ENCODE measurements at regions not wholly inside any gene's neighbourhood (a gene's known extent, or its start where the extent isn't known, plus 50 kb on each side); places are given as distances from the start of the nearest gene placed in this dataset.

DNA sequence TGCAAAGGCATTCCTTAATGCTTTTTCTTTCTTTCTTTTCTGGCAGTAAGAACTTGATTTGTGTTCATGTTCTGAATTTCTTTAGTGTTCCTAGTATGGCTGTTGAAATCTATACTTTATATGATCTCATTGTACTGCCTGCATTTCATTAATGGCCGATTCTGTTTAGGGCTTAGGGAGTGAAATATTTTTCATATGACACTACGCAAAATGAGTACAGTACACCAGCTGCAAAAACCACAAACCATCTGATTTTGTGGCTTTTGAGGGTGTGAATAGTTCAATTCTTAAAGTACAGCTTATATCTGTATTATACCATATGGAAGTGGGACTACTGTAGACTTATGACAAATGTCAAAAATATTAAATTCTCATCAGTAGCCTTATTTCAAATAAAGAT is 69.1 kb upstream of the FOXP2 start:
- H3K27ac Mint-ChIP-seq (ENCODE audit: unreplicated experiment) = no peak overlapping the region

DNA sequence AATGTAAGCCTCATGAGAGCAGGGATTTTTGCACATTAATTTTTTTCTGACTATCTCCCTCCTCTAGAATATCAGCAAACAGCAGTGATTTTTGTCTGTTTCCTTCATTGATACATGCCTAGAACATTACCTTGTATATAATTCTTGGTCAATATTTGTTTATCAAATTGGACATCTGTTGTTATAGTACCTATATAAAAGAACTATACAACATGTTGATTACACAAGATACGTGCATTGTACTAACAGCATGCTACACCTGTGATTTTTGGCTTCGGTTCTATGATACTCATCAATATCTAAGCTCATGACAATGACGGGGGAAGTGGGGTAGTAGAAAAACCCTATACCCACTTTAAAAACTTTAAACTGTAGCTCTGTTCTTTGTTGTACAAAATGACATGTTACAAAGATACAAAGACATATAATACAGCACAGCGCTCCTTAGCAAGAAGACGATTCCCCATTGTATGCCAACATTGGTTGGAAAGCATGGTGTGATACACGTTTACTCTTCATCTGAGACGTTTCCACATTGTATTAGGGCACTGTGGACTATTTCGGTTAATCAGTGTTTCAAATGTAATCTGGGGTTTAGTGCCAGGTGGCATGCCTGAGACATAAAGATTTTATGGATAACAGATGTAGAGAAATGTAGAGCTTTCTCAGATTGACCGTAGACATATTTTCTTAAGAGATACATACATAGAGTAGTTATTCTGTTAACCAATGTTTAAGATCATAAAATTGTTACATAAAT is 70.5 kb upstream of the FOXP2 start:
- H3K27me3 Mint-ChIP-seq (ENCODE audit: unreplicated experiment) = no peaks in the 10 kb centered on the region
- intact Hi-C loops (cut with micrococcal nuclease; ENCODE audit: unreplicated experiment) = no loop called here
- H3K27ac Mint-ChIP-seq (ENCODE audit: unreplicated experiment) = no peak overlapping the region
- no peaks in the 10 kb centered on the region for H3K9me3 Mint-ChIP-seq (ENCODE audit: low read depth, unreplicated experiment)
- no peaks in the 10 kb centered on the region for H3K4me1 Mint-ChIP-seq (ENCODE audit: low read depth, unreplicated experiment)
- CTCF ChIA-PET = no interaction called here
- H3K36me3 Mint-ChIP-seq (ENCODE audit: insufficient read depth, unreplicated experiment) = no peaks in the 10 kb centered on the region
- H3K4me3 Mint-ChIP-seq (ENCODE audit: low read depth, unreplicated experiment) = no peak overlapping the region
- DNase-seq = no peak
- TF ChIP-seq CTCF (IDR thresholded peaks at IDR 0.05; ENCODE audit: unreplicated experiment) = no peak
- no TSS peak for BruUV-seq (replicated peaks)

More for the DNA sequence above, 69.1 kb upstream of the FOXP2 start:
- Mint-ChIP-seq H3K27me3 (ENCODE audit: unreplicated experiment) (no peaks in the 10 kb centered on the region), H3K36me3 (ENCODE audit: insufficient read depth, unreplicated experiment) (no peaks in the 10 kb centered on the region), H3K4me1 (ENCODE audit: low read depth, unreplicated experiment) (no peaks in the 10 kb centered on the region), H3K9me3 (ENCODE audit: low read depth, unreplicated experiment) (no peaks in the 10 kb centered on the region), H3K4me3 (ENCODE audit: low read depth, unreplicated experiment) (no peak overlapping the region)
- intact Hi-C loops (cut with micrococcal nuclease; ENCODE audit: unreplicated experiment) = no loop called here
- TF ChIP-seq CTCF (IDR thresholded peaks at IDR 0.05; ENCODE audit: unreplicated experiment) = no peak
- DNase-seq = no peak
- CTCF ChIA-PET = no interaction called here
- BruUV-seq (replicated peaks) = no TSS peak

DNA sequence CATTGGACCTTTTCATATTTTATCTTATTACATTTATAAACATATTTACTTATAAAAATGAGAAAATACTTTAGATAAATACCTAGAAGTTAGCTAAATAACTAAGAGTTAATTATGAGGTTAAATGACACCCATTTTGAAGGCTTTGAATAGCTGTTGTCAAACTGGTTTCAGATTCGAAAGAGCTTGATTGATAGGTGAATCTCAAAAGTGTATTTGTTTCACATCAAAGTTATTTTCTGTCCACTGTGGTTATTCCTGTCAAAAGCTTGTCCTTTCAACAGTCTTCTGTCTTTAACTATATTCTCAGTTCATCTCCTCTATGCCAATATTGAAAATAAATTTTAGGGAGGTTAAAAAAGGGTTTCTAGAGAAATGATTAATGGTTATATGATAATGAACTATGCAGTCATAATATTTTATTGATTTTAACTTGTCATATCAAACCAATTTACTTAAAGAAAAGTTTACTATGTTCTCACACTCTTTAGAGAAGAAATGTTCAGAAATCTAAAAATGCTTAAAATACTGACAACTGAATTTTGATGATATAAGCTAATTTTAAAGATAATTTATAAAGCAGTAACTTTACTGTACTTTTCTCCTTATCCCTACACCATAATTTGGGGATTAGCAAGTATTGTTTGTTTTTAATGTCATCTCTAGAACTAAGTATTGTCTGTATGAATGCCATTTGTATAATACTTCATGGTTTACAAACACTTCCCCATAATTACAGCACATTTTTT is 72.0 kb upstream of the FOXP2 start:
- Mint-ChIP-seq H3K27ac (ENCODE audit: unreplicated experiment) (no peak overlapping the region), H3K27me3 (ENCODE audit: unreplicated experiment) (no peaks in the 10 kb centered on the region), H3K9me3 (ENCODE audit: low read depth, unreplicated experiment) (no peaks in the 10 kb centered on the region), H3K4me1 (ENCODE audit: low read depth, unreplicated experiment) (no peaks in the 10 kb centered on the region), H3K4me3 (ENCODE audit: low read depth, unreplicated experiment) (no peak overlapping the region), H3K36me3 (ENCODE audit: insufficient read depth, unreplicated experiment) (no peaks in the 10 kb centered on the region)
- no peak for TF ChIP-seq CTCF (IDR thresholded peaks at IDR 0.05; ENCODE audit: unreplicated experiment)
- CTCF ChIA-PET = no interaction called here
- BruUV-seq (replicated peaks) = no TSS peak
- DNase-seq = no peak
- intact Hi-C loops (cut with micrococcal nuclease; ENCODE audit: unreplicated experiment) = no loop called here

DNA sequence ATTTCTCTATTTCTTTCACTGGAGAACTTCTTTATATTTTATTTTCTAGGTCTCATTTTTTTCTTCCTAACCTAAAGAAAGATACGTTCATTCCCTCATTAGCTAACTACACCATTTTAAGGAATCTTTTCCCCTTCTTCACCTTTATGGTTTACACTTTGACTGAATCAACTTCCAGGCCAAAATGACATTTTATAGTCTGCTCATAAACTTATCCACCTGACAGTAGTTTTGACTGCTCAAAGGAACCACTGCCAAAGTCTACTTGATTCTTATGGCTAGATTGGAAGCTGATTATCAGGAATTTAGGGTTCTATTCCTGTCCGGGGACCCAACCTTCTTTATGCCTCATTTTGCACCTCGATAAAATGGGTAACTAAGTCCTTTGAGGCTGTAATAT is 73.0 kb upstream of the FOXP2 start:
- no peaks in the 10 kb centered on the region for H3K4me1 Mint-ChIP-seq (ENCODE audit: low read depth, unreplicated experiment)
- no peak overlapping the region for H3K27ac Mint-ChIP-seq (ENCODE audit: unreplicated experiment)
- intact Hi-C loops (cut with micrococcal nuclease; ENCODE audit: unreplicated experiment) = no loop called here
- CTCF ChIA-PET = no interaction called here
- no peak for DNase-seq
- no TSS peak for BruUV-seq (replicated peaks)
- H3K4me3 Mint-ChIP-seq (ENCODE audit: low read depth, unreplicated experiment) = no peak overlapping the region
- no peaks in the 10 kb centered on the region for H3K9me3 Mint-ChIP-seq (ENCODE audit: low read depth, unreplicated experiment)
- TF ChIP-seq CTCF (IDR thresholded peaks at IDR 0.05; ENCODE audit: unreplicated experiment) = no peak
- H3K36me3 Mint-ChIP-seq (ENCODE audit: insufficient read depth, unreplicated experiment) = no peaks in the 10 kb centered on the region
- no peaks in the 10 kb centered on the region for H3K27me3 Mint-ChIP-seq (ENCODE audit: unreplicated experiment)

All from Calu3 (cell line).